GM20000 (cell line): ENCODE measurements at regions not wholly inside any gene's neighbourhood (a gene's known extent, or its start where the extent isn't known, plus 50 kb on each side); places are given as distances from the start of the nearest gene placed in this dataset.

Experiments used
- DNase-seq: peaks from one replicate; pipeline ENCODE4 v3.0.0; 2012; ENCODE audit warnings: low spot score
- CTCF ChIP-seq: IDR thresholded peaks from 2 replicates; pipeline ENCODE4 v1.5.1; 2012; ENCODE audit warnings: mild to moderate bottlenecking, control low read depth; ENCODE audit errors: extremely low read depth, missing control alignments

GRCh38 chr13:47598340-47598911 lies 402.6 kb downstream of the SUCLA2 start:
- TF ChIP-seq CTCF, result no peak
- no peak for DNase-seq

GRCh38 chr13:47594833-47595232 lies 406.2 kb downstream of the SUCLA2 start:
- no peak for DNase-seq
- TF ChIP-seq CTCF, result no peak

- no peak for DNase-seq
- TF ChIP-seq CTCF, result no peak
Observed at GRCh38 chr13:47592256-47592655, 408.8 kb downstream of the SUCLA2 start.

- no peak for DNase-seq
- TF ChIP-seq CTCF, result no peak
Observed at GRCh38 chr13:47588676-47589075, 412.4 kb downstream of the SUCLA2 start.

- no peak for DNase-seq
- TF ChIP-seq CTCF, result no peak
Observed at GRCh38 chr13:47572375-47572774, 428.7 kb downstream of the SUCLA2 start.

GRCh38 chr13:47564041-47564440 lies 437.0 kb downstream of the SUCLA2 start:
- DNase-seq, result no peak
- no peak for TF ChIP-seq CTCF

GRCh38 chr13:47556703-47557102 lies 444.4 kb downstream of the SUCLA2 start:
- TF ChIP-seq CTCF, result no peak
- DNase-seq, result no peak

- DNase-seq, result no peak
- TF ChIP-seq CTCF, result no peak
Observed at GRCh38 chr13:47555235-47555634, 445.8 kb downstream of the SUCLA2 start.
